ENCODE measurements at regions not wholly inside any gene's neighbourhood (a gene's known extent, or its start where the extent isn't known, plus 50 kb on each side); places are given as distances from the start of the nearest gene placed in this dataset.
"Not testable (repeated sequence)": the region's sequence is repeated elsewhere in the genome, so short reads cannot be mapped to it uniquely, and the experiment has no call there.

- Histone ChIP-seq H3K9me3 (ENCODE audit: control insufficient read depth, insufficient read depth, low read length) (no peaks in the 10 kb centered on the region), H3K36me3 (ENCODE audit: insufficient read depth, low read length) (no peaks in the 10 kb centered on the region), H3K9ac (ENCODE audit: low read depth, low read length) (no peak overlapping the region), H3K4me1 (ENCODE audit: insufficient read depth, low read length) (no peaks in the 10 kb centered on the region)
Observed at GRCh38 chr7:13099154-13099795, 411.8 kb downstream of the ARL4A start.

DNA sequence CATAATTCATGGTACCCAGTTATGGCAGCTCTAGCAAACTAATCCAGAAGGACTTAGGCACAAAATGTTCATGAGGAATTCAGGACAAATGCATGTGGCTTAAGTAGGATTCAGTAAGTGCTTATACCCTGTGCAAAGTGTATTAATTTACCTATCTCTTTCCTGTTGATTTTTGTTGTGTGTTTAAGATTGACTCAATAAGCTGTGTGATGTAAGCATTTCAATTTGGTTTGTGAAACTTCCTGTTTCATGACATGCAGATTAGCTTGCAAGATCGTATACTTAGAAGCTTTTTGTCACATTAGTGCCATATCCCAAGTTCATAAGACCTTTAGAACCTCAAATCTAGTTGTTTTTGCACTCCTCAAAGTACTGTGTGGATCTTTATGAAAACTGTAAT, 416.7 kb downstream of the ARL4A start:
- Histone ChIP-seq H3K9ac (ENCODE audit: low read depth, low read length) (no peak overlapping the region), H3K4me1 (ENCODE audit: insufficient read depth, low read length) (no peaks in the 10 kb centered on the region), H3K9me3 (ENCODE audit: control insufficient read depth, insufficient read depth, low read length) (no peaks in the 10 kb centered on the region; the same call in 1 of the 2 replicates), H3K36me3 (ENCODE audit: insufficient read depth, low read length) (no peaks in the 10 kb centered on the region)

- Histone ChIP-seq H3K36me3 (ENCODE audit: insufficient read depth, low read length) (no peaks in the 10 kb centered on the region), H3K9ac (ENCODE audit: low read depth, low read length) (no peak overlapping the region), H3K4me1 (ENCODE audit: insufficient read depth, low read length) (no peaks in the 10 kb centered on the region), H3K9me3 (ENCODE audit: control insufficient read depth, insufficient read depth, low read length) (peaks cover 2% of the 10 kb centered on the region; the same call in 1 of the 2 replicates)
Observed at GRCh38 chr7:13105209-13105608, 417.8 kb downstream of the ARL4A start.

- Histone ChIP-seq H3K9me3 (ENCODE audit: control insufficient read depth, insufficient read depth, low read length) (peaks cover 2% of the 10 kb centered on the region; the same call in 1 of the 2 replicates), H3K9ac (ENCODE audit: low read depth, low read length) (no peak overlapping the region), H3K4me1 (ENCODE audit: insufficient read depth, low read length) (no peaks in the 10 kb centered on the region), H3K36me3 (ENCODE audit: insufficient read depth, low read length) (no peaks in the 10 kb centered on the region)
Observed at GRCh38 chr7:13106513-13106912, 419.1 kb downstream of the ARL4A start.

DNA sequence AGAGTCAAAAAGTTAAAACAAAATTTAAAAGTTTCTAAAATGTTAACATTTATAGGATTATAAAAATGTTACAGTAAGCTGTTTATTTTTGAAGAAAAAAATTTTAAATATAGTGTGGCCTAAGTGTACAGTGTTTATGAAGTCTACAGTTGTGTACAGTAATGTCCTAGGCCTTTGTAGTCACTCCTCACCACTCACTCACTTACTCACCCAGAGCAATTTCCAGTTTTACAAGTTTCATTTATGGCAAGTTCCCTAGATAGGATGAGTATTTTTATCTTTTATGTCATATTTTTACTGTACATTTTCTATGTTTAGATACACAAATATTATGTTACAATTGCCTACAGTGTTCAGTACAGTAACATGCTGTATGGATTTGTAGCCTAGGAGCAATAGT, 419.9 kb downstream of the ARL4A start:
- no peaks in the 10 kb centered on the region for H3K36me3 ChIP-seq (ENCODE audit: insufficient read depth, low read length)
- H3K9me3 ChIP-seq (ENCODE audit: control insufficient read depth, insufficient read depth, low read length): peaks cover 2% of the 10 kb centered on the region; the same call in 1 of the 2 replicates
- H3K4me1 ChIP-seq (ENCODE audit: insufficient read depth, low read length): no peaks in the 10 kb centered on the region

DNA sequence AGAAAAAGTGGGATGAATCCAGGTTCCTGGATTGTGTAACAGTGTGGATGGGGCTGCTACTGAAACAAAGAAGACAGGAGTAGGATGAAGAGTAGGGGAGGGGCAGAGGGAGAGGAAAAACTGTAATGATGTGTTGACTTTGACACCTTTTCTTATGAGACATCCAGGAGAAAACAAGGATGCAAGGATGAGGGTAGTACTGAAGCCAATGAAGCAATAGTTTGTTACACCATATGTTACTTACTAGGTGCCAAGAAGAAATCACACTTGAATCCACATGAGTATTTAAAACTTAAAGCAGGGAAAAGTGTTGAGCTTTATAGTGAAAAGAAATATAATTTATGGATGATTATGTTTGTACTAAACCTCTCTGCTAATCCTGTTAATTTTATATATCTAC, 420.6 kb downstream of the ARL4A start:
- no peaks in the 10 kb centered on the region; the same call in 1 of the 2 replicates for H3K36me3 ChIP-seq (ENCODE audit: insufficient read depth, low read length)
- H3K9me3 ChIP-seq (ENCODE audit: control insufficient read depth, insufficient read depth, low read length): peaks cover 2% of the 10 kb centered on the region; the same call in 1 of the 2 replicates
- H3K4me1 ChIP-seq (ENCODE audit: insufficient read depth, low read length): no peaks in the 10 kb centered on the region
- H3K9ac ChIP-seq (ENCODE audit: low read depth, low read length): no peak overlapping the region

More for the DNA sequence above, 419.9 kb downstream of the ARL4A start:
- no peak overlapping the region for H3K9ac ChIP-seq (ENCODE audit: low read depth, low read length)

DNA sequence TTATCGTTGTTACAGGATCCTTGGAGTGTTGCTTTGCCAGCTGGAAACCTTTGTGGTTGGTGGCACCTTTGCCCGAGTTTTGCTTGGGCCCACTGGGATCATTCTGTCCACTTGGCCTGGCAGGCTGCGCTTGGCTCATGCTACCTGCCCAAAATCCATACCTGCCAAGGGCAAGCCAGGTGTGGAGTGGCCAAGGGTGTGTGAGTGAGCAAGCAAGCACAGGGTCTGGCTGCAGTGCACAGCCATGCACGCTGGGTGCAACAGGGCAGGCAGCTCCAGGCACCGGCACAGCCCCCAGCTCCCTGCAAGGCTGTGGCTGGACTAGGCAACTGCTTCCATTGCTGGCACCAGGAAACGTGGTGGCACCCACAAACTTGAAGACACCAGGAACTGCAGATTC, 421.8 kb downstream of the ARL4A start:
- H3K9ac ChIP-seq (ENCODE audit: low read depth, low read length): no peak overlapping the region
- no peaks in the 10 kb centered on the region for H3K4me1 ChIP-seq (ENCODE audit: insufficient read depth, low read length)
- peaks cover 2% of the 10 kb centered on the region; the same call in 1 of the 2 replicates for H3K9me3 ChIP-seq (ENCODE audit: control insufficient read depth, insufficient read depth, low read length)
- no peaks in the 10 kb centered on the region; the same call in 1 of the 2 replicates for H3K36me3 ChIP-seq (ENCODE audit: insufficient read depth, low read length)

DNA sequence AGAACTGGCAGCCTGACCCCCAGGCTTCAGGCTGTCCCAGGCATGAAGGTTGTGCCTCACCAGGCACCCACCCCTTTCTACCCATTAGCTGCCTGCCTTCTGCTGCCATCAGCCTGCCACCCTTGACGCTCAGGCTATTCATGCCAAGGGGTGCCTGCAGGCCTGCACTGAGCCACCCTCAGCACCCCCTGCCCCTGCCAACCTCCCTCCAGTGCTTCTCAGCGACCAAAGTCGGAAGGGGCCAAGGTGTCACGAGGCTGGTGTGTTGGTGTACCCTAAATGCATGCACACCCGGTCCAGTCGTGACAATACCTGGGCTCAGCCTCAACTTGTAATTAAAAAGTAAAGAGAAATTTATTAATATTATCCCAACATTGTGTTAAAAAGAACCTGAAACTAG, 422.7 kb downstream of the ARL4A start:
- no peak overlapping the region for H3K9ac ChIP-seq (ENCODE audit: low read depth, low read length)
- H3K36me3 ChIP-seq (ENCODE audit: insufficient read depth, low read length): no peaks in the 10 kb centered on the region; the same call in 1 of the 2 replicates
- peaks cover 2% of the 10 kb centered on the region; the same call in 1 of the 2 replicates for H3K9me3 ChIP-seq (ENCODE audit: control insufficient read depth, insufficient read depth, low read length)
- H3K4me1 ChIP-seq (ENCODE audit: insufficient read depth, low read length): peaks cover 5% of the 10 kb centered on the region

GRCh38 chr7:13111230-13111629, 423.8 kb downstream of the ARL4A start:
- Histone ChIP-seq H3K4me1 (ENCODE audit: insufficient read depth, low read length) (peaks cover 11% of the 10 kb centered on the region), H3K36me3 (ENCODE audit: insufficient read depth, low read length) (no peaks in the 10 kb centered on the region; the same call in 1 of the 2 replicates), H3K9me3 (ENCODE audit: control insufficient read depth, insufficient read depth, low read length) (peaks cover 2% of the 10 kb centered on the region; the same call in 1 of the 2 replicates), H3K9ac (ENCODE audit: low read depth, low read length) (no peak overlapping the region)

GRCh38 chr7:13114240-13114639, 426.8 kb downstream of the ARL4A start:
- not testable (repeated sequence) for H3K9me3 ChIP-seq (ENCODE audit: control insufficient read depth, insufficient read depth, low read length); H3K9ac ChIP-seq (ENCODE audit: low read depth, low read length); H3K36me3 ChIP-seq (ENCODE audit: insufficient read depth, low read length)
- H3K4me1 ChIP-seq (ENCODE audit: insufficient read depth, low read length): peaks cover 11% of the 10 kb centered on the region

DNA sequence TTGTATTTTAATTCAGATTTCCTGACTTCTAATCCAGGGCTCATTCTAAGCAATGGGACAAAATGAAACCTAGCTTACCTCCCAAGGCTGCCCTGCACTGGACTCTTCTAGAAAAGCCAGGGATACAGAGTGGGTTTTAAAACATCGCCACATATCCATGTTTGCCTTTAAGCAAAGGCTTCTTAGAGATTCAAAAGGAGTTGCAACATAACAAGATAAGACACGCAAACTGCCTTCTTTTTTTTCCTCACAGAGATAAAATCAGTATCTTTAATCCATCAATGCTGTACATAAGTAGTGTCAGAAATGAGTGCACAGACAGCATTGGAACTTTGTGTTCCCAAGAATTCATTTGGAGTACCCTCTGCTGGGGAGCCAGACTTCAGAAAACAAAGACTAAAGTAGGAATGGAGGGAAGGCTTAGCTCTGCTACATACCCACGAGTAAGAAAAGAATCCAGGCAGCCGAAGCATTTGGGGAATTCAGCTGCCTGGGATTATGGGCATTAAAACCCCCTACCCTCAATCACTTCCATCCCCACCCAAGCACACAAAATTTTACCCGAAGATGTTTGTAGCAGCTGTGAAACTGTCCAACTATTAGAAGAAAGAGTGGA, 427.8 kb downstream of the ARL4A start:
- Histone ChIP-seq H3K9me3 (ENCODE audit: control insufficient read depth, insufficient read depth, low read length) (no peaks in the 10 kb centered on the region), H3K36me3 (ENCODE audit: insufficient read depth, low read length) (no peaks in the 10 kb centered on the region; the same call in 1 of the 2 replicates), H3K4me1 (ENCODE audit: insufficient read depth, low read length) (peaks cover 11% of the 10 kb centered on the region), H3K9ac (ENCODE audit: low read depth, low read length) (no peak overlapping the region)

GRCh38 chr7:13115855-13116254, 428.4 kb downstream of the ARL4A start:
- no peaks in the 10 kb centered on the region for H3K9me3 ChIP-seq (ENCODE audit: control insufficient read depth, insufficient read depth, low read length)
- peaks cover 11% of the 10 kb centered on the region for H3K4me1 ChIP-seq (ENCODE audit: insufficient read depth, low read length)
- H3K9ac ChIP-seq (ENCODE audit: low read depth, low read length): no peak overlapping the region

DNA sequence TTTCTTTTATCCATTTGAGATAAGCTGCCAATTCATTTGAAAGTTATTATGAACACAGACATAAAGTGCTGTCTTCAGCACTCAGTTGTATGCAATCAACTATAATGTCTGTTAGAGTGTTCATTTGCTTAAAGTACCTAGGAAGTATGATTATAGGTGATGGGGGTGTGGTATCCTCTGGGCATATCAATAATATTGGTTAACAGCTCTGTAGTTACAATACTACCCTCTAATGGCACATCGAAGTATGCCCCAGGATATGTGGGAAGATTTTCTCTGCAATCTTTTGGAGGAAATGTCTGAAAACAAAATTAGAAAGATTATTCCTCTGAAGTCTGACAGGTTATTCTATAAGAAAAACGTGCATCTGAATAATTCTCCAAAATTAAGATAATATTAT, 429.7 kb downstream of the ARL4A start:
- Histone ChIP-seq H3K9me3 (ENCODE audit: control insufficient read depth, insufficient read depth, low read length) (no peaks in the 10 kb centered on the region), H3K36me3 (ENCODE audit: insufficient read depth, low read length) (no peaks in the 10 kb centered on the region; the same call in 1 of the 2 replicates), H3K9ac (ENCODE audit: low read depth, low read length) (no peak overlapping the region), H3K4me1 (ENCODE audit: insufficient read depth, low read length) (peaks cover 11% of the 10 kb centered on the region)

More at GRCh38 chr7:13115855-13116254, 428.4 kb downstream of the ARL4A start:
- no peaks in the 10 kb centered on the region; the same call in 1 of the 2 replicates for H3K36me3 ChIP-seq (ENCODE audit: insufficient read depth, low read length)

- H3K4me1 ChIP-seq (ENCODE audit: insufficient read depth, low read length): peaks cover 11% of the 10 kb centered on the region
- no peaks in the 10 kb centered on the region; the same call in 1 of the 2 replicates for H3K36me3 ChIP-seq (ENCODE audit: insufficient read depth, low read length)
- H3K9ac ChIP-seq (ENCODE audit: low read depth, low read length): no peak overlapping the region
- H3K9me3 ChIP-seq (ENCODE audit: control insufficient read depth, insufficient read depth, low read length): no peaks in the 10 kb centered on the region
Observed at GRCh38 chr7:13117592-13117991, 430.2 kb downstream of the ARL4A start.

GRCh38 chr7:13124629-13125028, 437.2 kb downstream of the ARL4A start:
- not testable (repeated sequence) for H3K4me1 ChIP-seq (ENCODE audit: insufficient read depth, low read length); H3K36me3 ChIP-seq (ENCODE audit: insufficient read depth, low read length); H3K9me3 ChIP-seq (ENCODE audit: control insufficient read depth, insufficient read depth, low read length); H3K9ac ChIP-seq (ENCODE audit: low read depth, low read length)
